NCI-H1105 treated with DMSO at 0.1 percent for 48 hours (cell line): ENCODE measurements at regions not wholly inside any gene's neighbourhood (a gene's known extent, or its start where the extent isn't known, plus 50 kb on each side); places are given as distances from the start of the nearest gene placed in this dataset.
"Not testable (repeated sequence)": the region's sequence is repeated elsewhere in the genome, so short reads cannot be mapped to it uniquely, and the experiment has no call there.

ENCODE experiments used
- DNase-seq: peaks from one replicate; lab custom pipeline; 2025; lab: John Stamatoyannopoulos, UW

DNA sequence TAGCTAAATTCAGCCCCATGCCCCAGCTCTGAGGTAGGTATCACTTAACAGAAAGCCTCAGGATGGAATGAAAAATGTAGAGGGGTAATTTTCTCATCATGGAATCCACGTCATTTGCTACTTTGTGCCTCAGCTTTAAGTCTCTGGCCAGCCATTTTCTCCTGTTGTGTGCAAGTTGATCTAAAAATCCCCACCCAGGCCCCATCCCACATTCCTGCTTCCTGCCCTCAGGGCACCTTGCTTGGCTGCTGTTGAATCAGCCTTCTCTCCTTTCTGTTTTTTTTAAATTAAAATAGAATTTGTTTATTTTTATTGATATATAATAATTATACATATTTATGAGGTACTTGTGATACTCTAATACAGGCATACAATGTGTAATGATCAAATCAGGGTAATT is 179.9 kb upstream of the TSHZ3 start:
- DNase-seq = no peak

DNA sequence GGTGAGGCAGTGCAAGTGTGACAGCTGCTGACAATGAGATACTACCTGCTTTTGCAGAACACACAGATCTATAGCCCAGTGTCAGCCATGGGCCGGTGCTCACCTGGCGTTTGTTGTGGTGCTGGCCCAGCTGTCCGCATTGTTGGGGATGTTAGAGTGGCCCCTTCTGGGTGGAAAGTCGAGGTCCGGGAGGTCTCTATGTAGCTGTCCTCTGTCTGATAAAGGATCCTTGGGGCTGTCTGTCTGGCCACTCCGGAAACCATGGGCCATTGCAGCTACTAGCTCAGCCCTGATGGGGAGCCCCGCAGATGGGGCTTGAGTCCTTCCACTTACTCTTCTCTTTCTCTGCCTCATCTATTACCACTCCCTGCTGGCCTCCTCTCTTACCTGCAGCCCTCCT is 181.5 kb upstream of the TSHZ3 start:
- DNase-seq = no peak

DNA sequence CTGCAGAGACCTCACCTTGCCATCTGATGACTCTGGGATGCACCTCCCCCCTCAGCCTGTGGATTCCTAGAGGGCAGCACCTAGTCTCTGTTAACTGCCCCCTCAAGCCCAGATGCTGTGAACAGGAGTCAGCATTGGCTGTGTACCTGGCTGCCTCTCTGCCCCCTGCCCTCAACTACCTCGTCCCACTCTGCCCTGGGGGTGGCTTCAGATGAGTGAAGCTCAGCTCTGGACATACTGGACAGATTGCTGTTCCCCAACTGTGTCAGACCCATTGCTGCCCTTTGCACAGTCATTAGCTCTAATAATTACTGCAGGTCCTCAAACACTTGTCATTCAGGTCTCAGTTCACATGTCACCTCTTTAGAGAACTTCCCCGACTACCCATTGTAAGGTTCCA is 182.1 kb upstream of the TSHZ3 start:
- no peak for DNase-seq

DNA sequence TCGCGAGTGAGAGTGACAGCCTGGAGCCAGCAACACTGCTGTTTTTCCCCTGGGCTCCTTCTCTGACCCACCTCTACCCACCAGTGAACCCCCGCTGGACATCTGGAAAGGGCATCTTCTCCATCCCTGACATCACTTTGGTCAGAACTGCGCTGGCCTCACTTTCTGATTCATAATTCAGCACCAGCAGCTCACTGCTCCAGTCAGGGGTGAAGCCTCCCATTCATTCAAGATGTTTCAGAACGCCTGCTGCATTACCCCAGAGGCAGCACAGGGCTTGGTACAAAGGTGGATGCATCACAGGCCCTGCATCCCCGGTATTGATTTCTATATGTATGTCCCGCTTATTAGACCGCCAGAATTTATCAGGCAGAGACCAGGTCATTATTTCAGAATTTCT is 182.8 kb upstream of the TSHZ3 start:
- no peak for DNase-seq

DNA sequence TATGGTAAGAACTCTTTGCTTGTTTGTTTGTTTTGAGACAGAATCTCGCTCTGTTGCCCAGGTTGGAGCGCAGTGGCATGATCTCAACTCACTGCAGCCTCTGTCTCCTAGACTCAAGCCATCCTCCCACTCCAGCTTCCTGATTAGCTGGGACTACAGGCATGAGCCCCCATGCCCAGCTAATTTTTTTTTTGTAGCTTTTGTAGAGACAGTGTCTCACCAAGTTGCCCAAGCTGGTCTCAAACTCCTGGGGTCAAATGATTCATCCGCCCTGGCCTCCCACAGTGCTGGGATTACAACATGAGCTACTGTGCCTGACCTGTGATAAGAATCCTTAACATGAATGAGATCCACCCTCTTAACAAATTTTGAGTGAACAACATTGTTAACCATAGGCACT is 183.9 kb upstream of the TSHZ3 start:
- no peak for DNase-seq

DNA sequence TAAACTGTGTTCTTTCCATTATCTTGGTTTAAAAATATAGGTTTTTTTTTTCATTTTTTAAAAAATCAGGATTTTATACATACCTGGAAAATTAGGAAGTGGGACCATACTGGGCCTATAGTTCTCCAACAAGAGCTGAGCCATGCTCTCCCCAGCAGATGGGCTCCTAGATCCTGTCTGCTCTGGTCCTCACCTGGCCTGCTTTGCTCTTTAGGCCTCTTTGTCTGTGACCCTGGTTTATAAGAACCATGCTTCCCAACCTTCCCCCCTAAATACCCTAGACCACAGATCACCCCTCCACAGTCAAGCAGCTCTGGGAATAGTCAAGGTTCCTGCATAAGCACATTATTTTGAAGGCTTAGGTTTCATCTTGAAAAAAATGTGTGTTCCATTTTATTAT is 185.0 kb upstream of the TSHZ3 start:
- no peak for DNase-seq

DNA sequence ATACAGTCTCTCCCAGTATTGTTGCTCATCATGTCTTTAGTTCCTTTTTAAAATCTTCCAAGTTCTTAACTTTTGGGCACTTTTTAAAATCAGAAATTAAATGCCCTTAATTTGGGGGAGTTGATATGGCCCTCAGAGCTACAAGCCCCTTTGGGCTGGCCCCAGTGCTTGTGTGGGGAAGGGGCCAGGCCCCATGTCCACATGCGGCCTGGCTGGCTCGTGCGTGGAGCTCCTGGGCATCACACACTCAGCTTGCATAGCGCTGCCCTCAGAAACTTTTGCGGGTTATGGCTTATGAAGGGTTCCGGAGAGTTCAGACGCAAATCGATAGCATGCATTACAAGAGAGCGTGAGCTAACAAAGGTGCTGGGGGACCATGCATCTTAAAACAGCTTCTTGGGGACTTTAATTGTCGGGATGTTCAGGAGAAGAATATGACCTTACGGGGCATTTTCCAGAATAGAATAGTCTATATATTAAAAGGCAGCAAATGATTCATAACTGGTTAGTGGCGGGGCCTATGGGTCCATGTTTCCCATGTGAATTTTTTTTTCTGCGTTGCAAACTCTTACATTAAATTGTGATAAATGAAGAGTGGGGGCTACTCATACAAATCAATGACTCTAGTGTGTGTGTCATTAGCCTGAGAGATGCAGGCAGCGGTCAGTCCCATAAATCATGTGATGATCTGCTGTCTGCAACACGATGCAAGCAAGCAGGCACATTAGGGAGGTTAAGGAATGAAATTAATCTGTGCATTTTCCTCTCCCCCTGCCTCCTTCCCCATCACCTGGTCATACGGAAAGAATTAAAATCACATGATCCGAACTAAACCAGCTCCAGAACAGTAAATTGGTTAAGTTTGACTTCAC is 185.8 kb upstream of the TSHZ3 start:
- no peak for DNase-seq

DNA sequence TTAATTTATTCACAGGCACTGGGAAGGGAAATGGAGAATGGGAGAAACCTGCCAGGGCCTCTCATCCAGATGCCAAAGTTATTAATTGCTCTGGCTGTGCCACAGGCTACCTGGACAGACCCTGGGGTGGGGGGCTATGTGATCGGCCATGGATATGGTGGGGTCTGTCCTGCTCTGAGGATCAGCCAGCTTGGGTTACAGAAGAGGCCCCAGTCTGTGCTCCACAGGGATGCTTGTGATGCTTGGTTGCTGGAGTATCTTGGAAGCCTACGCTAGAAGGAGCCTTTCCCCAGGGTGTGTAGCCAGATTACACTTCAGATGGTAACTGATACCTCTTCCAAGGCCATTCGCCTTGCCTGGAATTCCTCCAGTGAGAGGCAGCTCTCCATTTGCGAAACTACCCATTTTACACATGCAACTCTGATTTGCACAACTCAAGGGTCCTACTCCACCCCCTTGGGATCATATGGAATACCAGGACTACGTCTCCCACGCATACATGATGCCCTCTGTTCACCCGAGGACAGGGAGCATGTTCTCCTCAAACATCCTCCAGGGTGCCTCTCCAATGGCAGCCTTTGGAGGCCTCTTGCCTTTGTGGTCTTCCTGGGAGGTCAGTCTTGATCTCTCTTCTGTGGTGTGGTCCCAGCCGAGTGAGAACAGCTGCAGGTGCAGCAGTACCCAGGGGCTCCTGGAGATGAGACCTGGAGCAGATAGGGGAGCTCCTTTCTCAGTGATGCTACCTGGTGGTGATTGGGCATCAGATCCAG is 186.6 kb upstream of the TSHZ3 start:
- DNase-seq = no peak

DNA sequence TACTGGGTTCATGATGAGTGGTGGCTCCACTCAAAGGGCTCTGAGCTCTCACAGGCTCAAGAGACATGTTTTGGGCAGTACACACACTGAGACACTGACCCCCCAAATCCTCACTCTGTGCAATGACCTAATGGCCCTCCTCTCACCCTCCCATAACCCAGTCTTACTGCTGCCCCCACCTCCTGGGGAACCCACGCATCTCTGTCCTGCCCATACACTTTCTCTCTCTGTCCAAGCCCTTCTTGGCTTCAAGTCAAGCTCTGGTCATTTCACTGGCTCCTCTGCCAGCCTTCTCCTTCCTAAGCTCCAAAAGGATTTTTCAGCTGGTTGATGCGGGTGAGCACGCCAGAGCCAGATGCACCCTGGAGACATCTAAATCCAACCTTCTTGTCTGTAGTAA is 187.9 kb upstream of the TSHZ3 start:
- DNase-seq = no peak

DNA sequence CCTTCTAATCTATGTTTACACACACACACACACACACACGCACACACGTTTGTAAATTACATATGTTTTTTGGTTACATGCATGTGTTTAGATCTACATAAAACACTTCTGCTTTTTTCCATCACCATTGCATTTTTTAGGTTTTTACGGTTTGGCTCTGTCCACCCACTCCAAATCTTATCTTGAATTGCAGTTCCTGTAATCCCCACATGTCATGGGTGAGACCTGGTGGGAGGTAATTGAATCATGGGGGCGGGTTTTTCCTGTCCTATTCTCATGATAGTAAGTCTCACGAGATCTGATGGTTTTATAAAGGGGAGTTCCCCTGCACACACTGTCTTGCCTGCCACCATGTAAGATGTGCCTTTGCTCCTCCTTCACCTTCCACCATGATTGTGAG is 188.7 kb upstream of the TSHZ3 start:
- DNase-seq = not testable (repeated sequence)

DNA sequence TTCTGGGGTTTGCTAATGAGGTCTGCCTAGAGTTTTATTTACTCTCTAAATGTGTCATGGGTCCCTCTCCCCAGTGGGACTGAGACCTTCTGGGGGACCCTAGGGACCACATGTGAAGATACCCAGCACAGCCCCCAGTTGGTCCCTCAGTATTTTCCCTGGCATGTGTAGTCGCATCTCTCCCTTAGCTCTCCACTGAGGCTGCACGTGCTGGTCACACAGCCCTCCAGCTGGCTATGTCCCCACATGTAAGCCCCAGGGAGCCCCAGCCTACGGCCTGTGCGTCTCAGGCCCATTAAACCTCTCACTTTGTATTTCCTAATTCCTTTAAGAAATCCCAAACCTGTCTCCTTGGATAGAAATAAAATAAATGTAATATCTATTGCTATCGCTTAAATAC is 189.6 kb upstream of the TSHZ3 start:
- no peak for DNase-seq

DNA sequence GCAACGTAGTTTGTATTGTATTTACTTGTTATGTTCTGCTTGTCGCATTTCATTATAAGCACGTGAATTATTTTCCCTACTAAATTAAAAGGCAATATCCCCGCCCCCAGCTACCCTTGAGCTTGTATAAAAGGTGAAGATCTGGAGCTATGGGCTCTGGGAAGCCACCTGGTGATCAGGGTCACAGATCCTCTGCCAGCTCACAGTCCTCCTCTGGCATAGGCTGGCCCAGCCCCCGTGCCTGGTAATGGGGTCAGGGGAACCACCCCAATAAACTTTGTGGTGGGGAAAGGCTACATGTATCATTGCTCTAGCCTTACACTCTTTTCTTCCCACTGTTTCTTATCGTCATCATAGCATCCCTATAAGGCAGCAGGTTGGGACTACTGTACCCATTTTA is 190.2 kb upstream of the TSHZ3 start:
- no peak for DNase-seq

DNA sequence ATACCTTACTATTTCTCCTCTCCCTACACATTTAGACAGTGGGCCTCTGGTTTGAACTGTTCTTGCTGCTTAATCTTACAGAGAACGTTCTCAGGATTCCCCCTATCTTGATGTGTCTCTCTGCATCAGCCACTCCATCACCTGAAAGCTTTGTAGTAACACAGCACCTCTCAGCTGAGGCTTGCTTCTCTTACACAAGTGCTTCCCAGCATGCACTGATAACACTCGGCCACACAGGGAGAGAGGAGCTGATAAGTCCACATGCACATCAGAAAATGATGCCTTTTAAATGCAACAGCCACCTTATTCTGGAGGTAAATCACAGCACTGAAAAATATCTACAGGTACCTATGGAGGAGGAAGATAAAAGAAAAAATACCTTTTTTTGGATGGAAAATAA is 192.2 kb upstream of the TSHZ3 start:
- DNase-seq = no peak

DNA sequence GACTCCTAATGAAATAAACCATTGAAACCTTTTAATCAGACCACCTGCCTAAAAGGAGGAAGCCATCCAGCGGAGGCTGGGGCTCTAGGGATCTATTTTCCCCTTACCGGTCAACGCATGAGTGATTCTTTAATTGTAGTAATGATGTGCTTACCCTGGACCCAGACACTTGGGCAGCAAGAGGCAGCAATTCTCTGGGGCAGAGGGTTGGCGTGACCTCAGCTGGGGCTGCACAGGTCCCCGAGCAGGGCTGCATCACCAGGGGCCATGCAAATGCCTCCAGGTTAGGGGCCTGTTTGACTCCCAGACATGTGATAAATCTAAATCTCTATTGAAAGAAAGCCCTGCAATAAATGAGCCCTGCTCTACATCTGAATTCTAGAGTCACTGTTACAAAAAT is 194.2 kb upstream of the TSHZ3 start:
- no peak for DNase-seq

DNA sequence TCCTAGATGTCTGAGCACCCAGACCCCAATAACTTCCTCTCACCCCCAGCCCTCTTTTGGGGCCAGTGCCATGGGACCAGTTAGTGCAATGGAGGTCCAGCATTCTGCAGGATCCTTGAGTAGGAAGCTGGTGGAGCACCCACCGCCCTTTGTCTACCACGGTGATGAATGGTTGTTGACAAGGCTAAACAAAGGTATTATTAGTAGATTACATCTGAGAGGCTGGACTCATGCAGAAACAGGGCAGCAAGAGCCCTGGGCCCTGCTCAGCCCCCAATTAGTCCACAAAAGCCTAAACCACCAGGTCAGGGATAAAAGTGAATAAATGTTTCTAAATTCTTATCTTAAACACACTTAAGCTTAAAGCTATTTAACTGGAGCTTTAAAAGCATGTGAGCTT is 196.5 kb upstream of the TSHZ3 start:
- DNase-seq = no peak

DNA sequence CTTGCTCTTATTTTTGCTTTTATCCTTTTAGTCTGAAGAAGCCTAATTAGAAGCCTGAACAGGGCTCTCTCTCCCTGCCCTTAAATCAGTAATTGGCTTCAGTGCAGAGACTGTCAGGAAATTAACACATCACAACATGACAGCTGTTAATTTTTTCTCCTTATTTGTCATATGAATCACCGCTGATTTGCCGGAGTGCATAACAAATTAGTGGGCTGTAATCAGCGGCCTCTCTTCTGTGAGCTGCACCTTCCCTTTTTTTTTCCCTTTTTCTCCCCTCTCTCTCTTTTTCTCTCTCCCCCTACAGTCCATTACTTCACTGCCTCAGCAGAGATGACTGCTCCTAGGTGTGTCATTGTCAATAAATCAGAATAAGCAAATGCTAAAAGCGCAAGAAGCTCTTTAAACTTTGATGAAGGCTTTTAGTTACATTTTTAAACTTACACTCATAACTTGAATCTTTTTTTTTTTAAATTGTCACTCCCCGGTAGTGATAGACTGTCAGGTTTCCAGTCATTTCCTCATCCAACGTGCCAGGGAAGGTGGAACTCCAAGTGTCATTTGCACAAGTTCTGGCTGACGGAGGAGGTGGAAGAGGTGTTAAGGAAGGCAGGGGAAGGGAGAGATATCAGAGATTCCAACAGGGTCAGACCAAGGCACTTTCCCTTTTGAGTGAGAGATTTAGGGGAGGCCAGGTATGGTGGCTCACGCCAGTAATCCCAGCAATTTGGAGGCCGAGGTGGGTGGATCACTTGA is 197.1 kb upstream of the TSHZ3 start:
- no peak for DNase-seq

DNA sequence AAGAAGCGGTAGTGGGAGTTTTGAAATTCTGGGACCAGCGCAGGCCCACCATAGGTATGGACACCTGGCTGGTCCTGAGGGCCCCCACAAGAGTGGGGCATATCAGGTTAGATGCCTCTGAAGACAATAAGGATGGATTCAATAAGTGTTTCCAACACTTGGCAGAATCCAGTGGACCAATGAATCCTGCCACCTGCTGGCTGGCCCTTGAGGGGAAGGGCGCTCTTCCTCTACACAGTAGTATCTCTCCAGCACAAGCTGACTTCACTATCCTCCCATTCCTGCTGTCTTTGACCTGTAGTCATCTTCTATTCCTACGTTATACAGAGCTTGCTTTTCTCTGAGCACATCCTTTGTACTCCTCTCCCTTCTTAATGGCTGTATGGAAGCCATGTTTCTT is 199.7 kb upstream of the TSHZ3 start:
- no peak for DNase-seq

DNA sequence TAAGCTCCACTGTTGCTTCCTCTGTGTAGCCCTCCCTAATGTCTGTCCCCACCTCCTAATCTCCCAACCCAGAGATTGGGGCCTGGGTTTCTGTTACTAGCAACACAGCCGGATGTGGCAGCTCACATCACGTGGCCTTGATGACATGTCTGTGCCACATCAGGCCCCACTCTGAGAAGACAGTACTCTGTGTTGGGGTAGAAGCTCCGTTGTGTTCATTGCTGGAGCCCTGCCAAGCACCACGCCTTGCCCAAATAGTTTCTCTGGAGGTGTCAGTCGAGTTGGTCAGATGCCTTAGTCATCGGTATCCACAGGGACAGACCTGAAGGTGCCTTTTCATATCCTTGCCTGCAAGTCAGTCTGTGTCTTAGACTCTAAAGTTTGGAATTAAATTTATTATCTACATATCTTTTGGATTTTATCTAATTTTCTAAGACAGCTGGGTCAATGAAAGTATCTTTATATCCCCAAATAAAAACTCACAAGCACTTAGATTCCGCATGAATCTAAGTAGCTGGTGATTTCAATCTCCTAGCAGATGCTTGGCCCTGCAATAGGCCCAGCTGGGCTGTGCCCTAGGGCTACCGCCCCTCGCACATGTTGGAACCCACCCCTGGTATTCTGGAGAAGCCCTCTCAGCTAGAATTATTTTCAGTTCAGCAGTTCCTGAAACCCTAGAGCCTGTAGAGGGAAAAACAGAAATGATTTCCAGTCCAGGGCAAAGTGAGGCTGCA is 204.0 kb upstream of the TSHZ3 start:
- no peak for DNase-seq

DNA sequence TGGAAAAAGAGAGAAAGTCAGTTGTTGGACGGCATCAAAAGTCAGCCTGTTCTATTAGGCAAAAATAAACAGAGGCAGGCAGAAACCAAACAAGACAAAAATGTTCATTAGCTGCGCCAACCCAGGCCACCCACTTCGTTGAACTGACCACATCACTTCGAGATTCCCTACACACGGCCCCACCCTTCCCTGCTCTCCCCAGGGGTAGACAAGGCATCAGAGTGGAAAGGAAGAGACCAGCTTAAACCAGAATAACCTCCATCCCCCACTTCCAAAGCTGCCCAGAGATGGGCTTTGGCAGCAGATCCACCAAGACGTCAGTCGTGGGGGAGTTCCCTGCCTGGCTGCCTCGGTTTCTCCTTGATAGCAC is 204.6 kb upstream of the TSHZ3 start:
- no peak for DNase-seq

DNA sequence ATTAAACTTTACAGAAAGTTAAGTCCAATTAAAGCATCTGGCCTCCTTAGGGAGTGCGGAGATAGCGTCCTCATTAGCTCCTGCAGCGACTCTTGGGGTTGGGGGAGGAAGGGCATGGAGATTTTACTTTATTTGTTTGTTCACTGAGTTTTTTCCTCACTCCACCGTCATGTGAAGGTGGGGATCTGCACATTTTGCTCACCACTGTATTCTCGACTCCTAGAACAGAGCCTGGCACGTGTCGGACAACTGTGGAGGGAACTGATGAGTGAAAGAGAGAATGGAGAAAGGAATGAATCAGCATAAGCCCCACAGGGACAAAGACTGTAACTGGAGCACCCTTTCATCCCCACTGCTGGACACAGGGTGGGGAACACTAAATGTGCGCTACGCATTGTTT is 205.1 kb upstream of the TSHZ3 start:
- DNase-seq = no peak

DNA sequence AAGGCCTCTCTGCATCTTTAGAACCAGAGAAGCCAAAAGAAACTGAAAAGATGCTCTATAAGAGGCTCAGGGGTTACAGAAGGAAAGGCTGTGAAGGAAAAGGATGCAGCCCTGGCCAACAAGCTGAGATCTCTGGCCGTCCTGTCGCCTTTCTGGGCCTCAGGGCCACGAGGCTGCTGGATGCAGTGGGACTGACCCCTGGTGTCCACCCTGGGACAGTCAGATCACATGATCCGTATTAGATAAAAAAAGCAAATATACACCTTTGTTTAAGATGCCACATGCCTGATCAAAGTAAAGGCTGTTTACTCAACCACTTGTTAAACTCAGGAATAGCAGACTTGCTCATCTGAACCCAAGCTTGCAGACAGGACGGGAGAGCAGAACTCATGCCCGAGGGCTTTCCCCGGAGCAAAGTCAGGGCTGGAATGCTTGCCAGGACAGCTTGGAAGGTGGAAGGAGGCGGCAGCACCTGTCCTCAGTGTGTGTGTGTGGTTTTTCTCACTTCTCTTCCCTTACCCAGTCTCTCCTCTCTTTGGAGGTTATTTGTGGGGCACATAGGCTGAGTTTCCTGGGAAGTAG is 206.5 kb upstream of the TSHZ3 start:
- DNase-seq = no peak

DNA sequence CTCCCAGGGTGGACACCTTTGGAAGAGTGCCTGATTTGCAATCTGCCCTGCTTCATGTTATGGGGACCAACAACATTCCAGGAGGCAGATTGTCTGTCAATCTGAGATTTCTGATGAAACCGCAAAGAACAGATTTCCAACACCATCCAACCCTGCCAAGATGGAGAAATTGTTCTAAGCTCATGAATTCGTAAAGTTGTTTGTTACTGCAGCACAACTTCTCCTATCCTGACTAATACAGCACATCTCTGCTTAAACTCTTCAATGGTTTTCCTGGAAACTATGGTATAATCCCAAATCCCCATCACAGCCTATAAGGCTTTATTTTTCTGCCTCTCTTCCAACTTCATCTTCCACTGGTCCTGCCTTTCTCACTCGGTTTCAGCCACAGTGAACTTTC is 210.3 kb upstream of the TSHZ3 start:
- no peak for DNase-seq
